GM12872 (cell line): ENCODE measurements at regions not wholly inside any gene's neighbourhood (a gene's known extent, or its start where the extent isn't known, plus 50 kb on each side); places are given as distances from the start of the nearest gene placed in this dataset.

Experiments used
- CTCF ChIP-seq: IDR thresholded peaks from 3 replicates; pipeline ENCODE4 v1.5.1; 2011; ENCODE audit warnings: low read depth, mild to moderate bottlenecking, low read length, moderate library complexity; ENCODE audit not compliant: insufficient read depth

- TF ChIP-seq CTCF = no peak
Observed at GRCh38 chr2:221915926-221916325, 343.8 kb upstream of the EPHA4 start.

- TF ChIP-seq CTCF = no peak
Observed at GRCh38 chr2:221914334-221914880, 342.3 kb upstream of the EPHA4 start.

GRCh38 chr2:221911890-221912289, 339.8 kb upstream of the EPHA4 start:
- TF ChIP-seq CTCF = no peak

GRCh38 chr2:221911321-221911720, 339.2 kb upstream of the EPHA4 start:
- no peak for TF ChIP-seq CTCF

- TF ChIP-seq CTCF = no peak
Observed at GRCh38 chr2:221908518-221908917, 336.4 kb upstream of the EPHA4 start.

GRCh38 chr2:221897718-221898117, 325.6 kb upstream of the EPHA4 start:
- no peak for TF ChIP-seq CTCF

- TF ChIP-seq CTCF = no peak
Observed at GRCh38 chr2:221896505-221897151, 324.5 kb upstream of the EPHA4 start.
